ENCODE measurements at regions not wholly inside any gene's neighbourhood (a gene's known extent, or its start where the extent isn't known, plus 50 kb on each side); places are given as distances from the start of the nearest gene placed in this dataset.

DNA sequence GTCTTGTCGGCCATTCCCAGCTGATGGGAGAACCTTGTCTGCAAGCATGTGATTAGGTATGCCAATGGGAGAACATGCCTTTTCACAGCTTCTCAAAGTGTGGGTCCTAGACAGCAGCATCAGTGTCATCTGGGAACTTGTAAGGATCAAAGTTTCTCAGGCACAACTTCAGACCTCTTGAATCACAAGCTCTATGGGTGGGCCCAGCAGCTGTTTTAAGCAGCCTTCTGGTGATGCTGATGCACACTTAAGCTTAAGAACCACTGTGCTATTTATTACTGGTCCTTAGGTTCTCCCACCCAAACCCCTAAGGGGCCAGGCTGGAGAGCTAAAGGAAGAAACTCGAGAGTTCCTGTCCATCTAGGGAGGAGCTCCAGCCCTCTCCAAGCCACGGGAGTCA lies 453.9 kb upstream of the PROK2 start:
- Histone ChIP-seq H3K36me3 (ENCODE audit: control insufficient read depth, insufficient read depth, low read length) (no peaks in the 10 kb centered on the region), H3K9me3 (ENCODE audit: control insufficient read depth, low read length) (no peaks in the 10 kb centered on the region), H3K4me3 (ENCODE audit: low read length) (no peak overlapping the region), H3K4me1 (ENCODE audit: control insufficient read depth, insufficient read depth, low read length) (no peaks in the 10 kb centered on the region), H3K9ac (ENCODE audit: low read length) (no peak overlapping the region), H3K27me3 (ENCODE audit: control insufficient read depth, insufficient read depth, low read length) (no peaks in the 10 kb centered on the region)

DNA sequence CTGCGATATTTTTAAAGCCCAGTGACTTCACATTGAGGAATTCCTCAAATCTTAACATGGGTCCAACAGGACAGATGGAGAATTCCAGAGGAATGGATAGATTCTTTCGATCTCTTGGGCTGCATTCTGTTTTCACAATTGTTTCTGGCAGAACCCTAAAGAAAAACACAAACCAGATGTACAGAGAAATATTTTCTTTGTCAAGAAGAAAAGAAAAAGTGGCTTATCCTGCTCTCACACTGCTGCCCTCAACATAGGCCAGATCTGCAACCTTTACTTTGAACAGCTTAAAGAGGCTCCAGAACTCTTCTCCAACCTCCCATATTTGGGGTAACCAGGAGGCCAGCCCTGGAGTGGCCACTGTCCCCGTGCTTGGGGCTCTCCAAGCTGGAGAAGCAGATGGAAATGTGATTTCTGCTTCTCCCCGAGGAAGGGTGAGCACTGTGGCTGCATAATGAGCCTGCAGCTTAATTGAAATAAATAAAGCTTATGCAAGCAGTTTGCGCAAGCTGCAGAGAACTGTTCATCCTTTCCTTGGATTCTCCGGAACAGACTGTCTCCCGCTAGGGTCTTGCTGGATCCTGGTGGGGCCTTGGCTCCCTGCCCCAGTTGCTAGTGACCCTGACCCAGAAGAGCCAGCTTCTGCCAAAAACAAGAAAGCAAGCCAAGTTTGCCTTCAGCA lies 453.2 kb upstream of the PROK2 start:
- Histone ChIP-seq H3K9ac (ENCODE audit: low read length) (no peak overlapping the region), H3K9me3 (ENCODE audit: control insufficient read depth, low read length) (no peaks in the 10 kb centered on the region), H3K36me3 (ENCODE audit: control insufficient read depth, insufficient read depth, low read length) (no peaks in the 10 kb centered on the region), H3K4me1 (ENCODE audit: control insufficient read depth, insufficient read depth, low read length) (no peaks in the 10 kb centered on the region), H3K4me3 (ENCODE audit: low read length) (no peak overlapping the region), H3K27me3 (ENCODE audit: control insufficient read depth, insufficient read depth, low read length) (no peaks in the 10 kb centered on the region)

DNA sequence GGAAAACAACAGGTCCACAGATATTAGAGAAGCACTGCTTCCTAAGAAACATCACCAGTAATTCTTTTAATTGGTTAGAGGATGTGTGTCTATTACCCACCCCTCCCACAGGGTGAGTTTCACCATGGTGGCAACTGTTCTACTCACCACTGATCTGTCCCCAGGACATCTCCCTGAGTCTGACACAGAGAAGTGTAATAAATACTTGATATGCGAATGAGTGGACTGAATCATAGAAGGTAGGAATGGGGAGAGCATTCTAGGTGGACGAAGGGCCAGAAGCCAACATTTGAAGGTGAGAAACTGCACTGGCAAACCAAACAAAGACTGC lies 452.7 kb upstream of the PROK2 start:
- H3K9me3 ChIP-seq (ENCODE audit: control insufficient read depth, low read length) = no peaks in the 10 kb centered on the region
- H3K36me3 ChIP-seq (ENCODE audit: control insufficient read depth, insufficient read depth, low read length) = no peaks in the 10 kb centered on the region
- H3K4me1 ChIP-seq (ENCODE audit: control insufficient read depth, insufficient read depth, low read length) = no peaks in the 10 kb centered on the region
- H3K9ac ChIP-seq (ENCODE audit: low read length) = no peak overlapping the region
- no peak overlapping the region for H3K4me3 ChIP-seq (ENCODE audit: low read length)
- H3K27me3 ChIP-seq (ENCODE audit: control insufficient read depth, insufficient read depth, low read length) = no peaks in the 10 kb centered on the region

DNA sequence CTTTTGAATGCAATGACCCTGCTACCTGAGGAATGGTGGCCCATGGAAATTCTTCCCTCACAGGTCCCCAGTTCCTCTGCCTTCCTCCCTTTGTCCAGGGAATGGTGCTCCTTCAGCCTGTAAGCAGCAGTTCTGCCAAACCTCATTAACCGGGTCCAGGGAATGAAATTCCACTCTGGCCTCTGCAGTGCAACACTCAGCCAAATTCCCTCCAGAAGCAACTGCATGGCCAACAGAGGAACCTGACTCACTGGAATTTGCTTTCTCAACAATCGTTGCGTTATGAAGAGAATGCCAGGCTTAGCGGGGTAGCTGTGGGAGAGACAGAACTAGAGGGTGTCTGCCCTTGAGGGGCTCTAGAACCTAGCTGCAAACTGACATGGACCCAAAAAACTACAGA lies 449.4 kb upstream of the PROK2 start:
- Histone ChIP-seq H3K4me1 (ENCODE audit: control insufficient read depth, insufficient read depth, low read length) (no peaks in the 10 kb centered on the region), H3K36me3 (ENCODE audit: control insufficient read depth, insufficient read depth, low read length) (no peaks in the 10 kb centered on the region), H3K4me3 (ENCODE audit: low read length) (no peak overlapping the region), H3K9ac (ENCODE audit: low read length) (no peak overlapping the region), H3K9me3 (ENCODE audit: control insufficient read depth, low read length) (no peaks in the 10 kb centered on the region), H3K27me3 (ENCODE audit: control insufficient read depth, insufficient read depth, low read length) (no peaks in the 10 kb centered on the region)

DNA sequence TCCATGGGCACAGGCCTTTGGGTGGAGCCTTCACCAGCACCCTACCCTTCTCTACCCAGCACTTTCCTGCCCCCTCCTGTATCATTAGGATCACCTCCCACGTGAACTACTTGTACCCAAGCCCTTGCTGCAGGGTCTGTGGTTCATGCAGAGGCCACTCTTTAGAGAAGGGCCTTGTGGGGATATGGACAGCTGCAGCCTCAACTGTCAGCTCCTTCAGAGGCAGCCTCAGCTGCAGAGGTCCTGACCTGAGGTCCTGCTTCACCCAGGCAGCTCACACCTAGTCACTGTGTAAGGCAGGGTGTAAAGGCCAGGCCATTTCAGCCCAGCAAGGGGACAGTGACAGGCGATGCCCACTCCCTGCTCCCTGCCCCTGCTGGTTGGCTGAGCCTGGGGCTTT lies 448.6 kb upstream of the PROK2 start:
- H3K9ac ChIP-seq (ENCODE audit: low read length) = no peak overlapping the region
- H3K36me3 ChIP-seq (ENCODE audit: control insufficient read depth, insufficient read depth, low read length) = no peaks in the 10 kb centered on the region
- no peaks in the 10 kb centered on the region for H3K4me1 ChIP-seq (ENCODE audit: control insufficient read depth, insufficient read depth, low read length)
- H3K9me3 ChIP-seq (ENCODE audit: control insufficient read depth, low read length) = no peaks in the 10 kb centered on the region
- no peaks in the 10 kb centered on the region for H3K27me3 ChIP-seq (ENCODE audit: control insufficient read depth, insufficient read depth, low read length)
- H3K4me3 ChIP-seq (ENCODE audit: low read length) = no peak overlapping the region

DNA sequence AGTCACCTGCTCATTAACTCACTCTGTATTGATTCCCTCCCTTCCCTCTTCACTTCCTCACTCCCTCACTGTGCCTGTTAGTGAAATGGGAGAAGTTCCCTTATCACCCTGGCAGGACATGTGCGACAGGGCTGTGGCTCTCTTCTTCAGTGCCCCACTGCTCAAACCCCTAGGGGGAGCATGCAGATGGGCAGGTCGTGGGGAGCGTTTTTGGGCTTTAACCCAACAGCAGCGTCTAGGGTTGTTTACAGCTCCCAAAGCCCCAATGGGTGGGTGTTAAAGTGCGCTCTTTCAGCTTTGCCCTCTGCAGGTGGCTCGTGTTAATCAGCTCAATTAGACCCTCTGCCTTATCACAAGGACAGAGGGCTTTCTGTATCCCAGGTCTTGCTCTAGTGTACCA lies 447.8 kb upstream of the PROK2 start:
- Histone ChIP-seq H3K36me3 (ENCODE audit: control insufficient read depth, insufficient read depth, low read length) (no peaks in the 10 kb centered on the region), H3K4me1 (ENCODE audit: control insufficient read depth, insufficient read depth, low read length) (no peaks in the 10 kb centered on the region), H3K4me3 (ENCODE audit: low read length) (no peak overlapping the region), H3K9me3 (ENCODE audit: control insufficient read depth, low read length) (no peaks in the 10 kb centered on the region), H3K27me3 (ENCODE audit: control insufficient read depth, insufficient read depth, low read length) (no peaks in the 10 kb centered on the region), H3K9ac (ENCODE audit: low read length) (no peak overlapping the region)

DNA sequence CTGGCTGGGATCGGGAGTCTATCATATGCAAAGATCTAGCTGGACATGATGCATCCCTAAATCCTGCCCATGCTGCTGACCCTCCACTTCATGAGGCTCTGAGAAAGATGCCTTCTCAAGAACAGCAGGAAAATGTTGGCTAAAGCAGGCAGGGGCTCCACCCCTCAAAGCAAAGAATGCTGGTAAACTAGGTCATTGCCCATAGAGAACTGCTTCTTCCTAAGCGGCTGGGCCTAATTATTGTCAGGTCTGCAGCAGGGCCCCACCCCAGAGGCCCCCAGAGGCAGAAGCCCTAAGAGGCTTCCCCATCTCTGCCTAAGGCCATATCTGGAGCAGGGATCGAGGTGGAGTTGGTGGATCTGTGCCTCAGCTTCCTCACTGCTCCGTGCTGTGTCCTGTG lies 447.4 kb upstream of the PROK2 start:
- Histone ChIP-seq H3K4me1 (ENCODE audit: control insufficient read depth, insufficient read depth, low read length) (no peaks in the 10 kb centered on the region), H3K4me3 (ENCODE audit: low read length) (no peak overlapping the region), H3K9me3 (ENCODE audit: control insufficient read depth, low read length) (no peaks in the 10 kb centered on the region), H3K9ac (ENCODE audit: low read length) (no peak overlapping the region), H3K36me3 (ENCODE audit: control insufficient read depth, insufficient read depth, low read length) (no peaks in the 10 kb centered on the region), H3K27me3 (ENCODE audit: control insufficient read depth, insufficient read depth, low read length) (no peaks in the 10 kb centered on the region)

DNA sequence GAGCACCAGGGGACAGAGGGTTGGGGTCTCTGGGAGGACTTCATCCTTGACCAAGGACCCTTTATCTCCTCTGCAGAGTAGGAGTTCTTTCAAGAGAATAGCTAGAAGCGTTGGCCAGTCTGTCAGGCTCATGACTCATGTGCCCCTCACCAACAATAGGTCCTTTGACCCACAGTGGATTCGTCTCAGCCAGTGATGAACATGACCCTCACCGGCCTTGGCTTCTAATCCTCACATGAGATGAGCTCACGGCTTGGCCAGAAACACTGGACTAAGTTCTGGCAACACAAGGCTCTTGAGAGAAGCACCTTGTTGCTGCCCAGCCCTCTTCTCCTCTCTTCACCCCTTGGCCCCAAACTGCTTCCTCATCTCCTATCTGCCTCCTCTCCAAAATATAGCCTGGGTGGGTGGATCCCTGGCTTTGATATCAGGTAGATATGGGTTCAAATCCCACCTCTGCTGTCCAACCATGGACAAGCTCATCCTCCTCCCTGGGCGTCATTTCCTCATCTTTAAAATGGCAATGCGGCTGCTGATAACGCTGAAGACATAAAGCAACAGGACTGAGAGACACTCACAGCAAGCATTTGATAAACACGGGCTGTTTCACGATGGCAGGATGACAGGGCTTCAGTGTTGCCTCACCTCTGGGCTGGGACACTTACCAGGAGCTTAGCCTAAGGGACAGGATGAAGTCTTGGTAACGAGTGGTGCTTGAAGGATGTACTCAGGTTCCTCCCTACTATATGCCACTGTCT lies 446.7 kb upstream of the PROK2 start:
- no peaks in the 10 kb centered on the region for H3K36me3 ChIP-seq (ENCODE audit: control insufficient read depth, insufficient read depth, low read length)
- H3K4me1 ChIP-seq (ENCODE audit: control insufficient read depth, insufficient read depth, low read length) = no peaks in the 10 kb centered on the region
- no peaks in the 10 kb centered on the region for H3K27me3 ChIP-seq (ENCODE audit: control insufficient read depth, insufficient read depth, low read length)
- no peaks in the 10 kb centered on the region for H3K9me3 ChIP-seq (ENCODE audit: control insufficient read depth, low read length)
- no peak overlapping the region for H3K9ac ChIP-seq (ENCODE audit: low read length)
- no peak overlapping the region for H3K4me3 ChIP-seq (ENCODE audit: low read length)

DNA sequence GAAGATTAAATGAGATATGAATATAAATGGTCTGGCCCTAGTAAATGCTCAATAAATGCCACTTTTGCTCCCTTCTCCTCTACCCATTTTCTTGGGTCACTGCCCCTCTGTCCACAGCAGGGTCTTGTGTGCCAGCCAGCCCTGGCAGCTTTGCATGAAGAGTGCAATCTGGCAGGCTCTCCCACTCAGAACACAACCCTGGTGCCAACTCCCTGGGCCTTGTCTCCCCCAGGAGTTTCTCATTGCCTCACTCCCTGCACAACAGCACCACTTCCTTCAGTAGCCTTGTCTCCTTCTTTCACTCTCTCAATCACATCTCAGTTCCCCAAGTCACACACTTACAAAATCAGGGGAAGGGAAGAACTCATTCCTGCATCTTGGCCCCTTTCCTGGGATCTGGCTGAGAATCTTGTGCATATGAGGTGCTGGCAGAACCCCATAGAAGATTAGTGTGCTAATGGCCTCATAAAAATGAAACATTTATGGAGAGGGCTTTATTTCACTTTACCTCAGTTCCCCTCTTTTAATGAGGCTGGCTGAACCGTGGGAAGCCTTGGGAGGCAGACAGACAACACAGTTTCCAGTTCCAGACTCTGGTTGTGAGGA lies 445.9 kb upstream of the PROK2 start:
- no peak overlapping the region for H3K9ac ChIP-seq (ENCODE audit: low read length)
- H3K4me3 ChIP-seq (ENCODE audit: low read length) = no peak overlapping the region
- H3K9me3 ChIP-seq (ENCODE audit: control insufficient read depth, low read length) = no peaks in the 10 kb centered on the region
- H3K27me3 ChIP-seq (ENCODE audit: control insufficient read depth, insufficient read depth, low read length) = no peaks in the 10 kb centered on the region
- H3K36me3 ChIP-seq (ENCODE audit: control insufficient read depth, insufficient read depth, low read length) = no peaks in the 10 kb centered on the region
- no peaks in the 10 kb centered on the region for H3K4me1 ChIP-seq (ENCODE audit: control insufficient read depth, insufficient read depth, low read length)

DNA sequence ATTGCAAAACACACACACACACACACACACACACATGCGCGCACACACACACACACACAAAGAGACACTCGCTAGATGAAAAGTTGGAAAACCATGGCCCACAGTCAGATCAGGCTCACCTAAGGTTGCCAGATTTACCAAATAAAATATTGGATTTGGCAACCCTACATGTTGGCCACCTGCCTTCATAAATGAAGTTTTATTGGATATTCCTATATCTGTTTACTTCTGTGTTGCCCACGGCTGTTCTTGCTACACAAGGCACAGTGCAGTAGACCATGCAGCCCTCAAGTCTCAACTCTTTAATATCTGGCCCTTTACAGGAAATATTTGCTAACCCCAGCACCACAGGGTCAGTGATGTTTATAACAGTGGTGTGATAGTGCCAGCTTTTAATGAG lies 445.0 kb upstream of the PROK2 start:
- Histone ChIP-seq H3K36me3 (ENCODE audit: control insufficient read depth, insufficient read depth, low read length) (no peaks in the 10 kb centered on the region), H3K27me3 (ENCODE audit: control insufficient read depth, insufficient read depth, low read length) (no peaks in the 10 kb centered on the region), H3K4me3 (ENCODE audit: low read length) (no peak overlapping the region), H3K9me3 (ENCODE audit: control insufficient read depth, low read length) (no peaks in the 10 kb centered on the region), H3K4me1 (ENCODE audit: control insufficient read depth, insufficient read depth, low read length) (no peaks in the 10 kb centered on the region), H3K9ac (ENCODE audit: low read length) (no peak overlapping the region)

DNA sequence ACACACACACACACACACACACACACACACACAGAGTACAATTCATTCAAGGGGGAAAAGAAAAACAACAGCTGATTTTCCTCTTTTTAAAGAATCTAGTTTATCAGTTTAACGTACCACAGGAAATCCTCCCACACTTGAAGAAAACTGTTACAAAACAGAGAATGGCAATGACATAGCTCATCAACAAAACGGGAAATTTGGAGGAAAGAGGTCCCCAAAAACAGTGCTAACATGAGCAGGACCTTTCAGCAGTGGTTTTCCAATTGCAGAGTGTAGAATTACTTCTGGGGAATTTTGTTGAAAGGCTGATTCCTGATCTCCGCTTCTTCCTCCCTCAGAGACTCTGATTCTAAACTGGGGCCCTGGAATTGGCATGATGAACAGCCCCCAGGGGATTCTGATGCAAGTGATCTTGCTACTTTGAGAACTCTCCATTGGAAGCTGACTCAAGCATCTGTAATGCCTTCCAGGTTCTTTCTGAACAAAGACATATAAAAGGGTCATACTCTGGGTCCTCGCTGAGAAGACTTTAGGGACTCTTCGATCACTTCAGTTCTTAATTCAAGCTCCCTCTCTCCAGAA lies 442.6 kb upstream of the PROK2 start:
- Histone ChIP-seq H3K4me1 (ENCODE audit: control insufficient read depth, insufficient read depth, low read length) (no peaks in the 10 kb centered on the region), H3K27me3 (ENCODE audit: control insufficient read depth, insufficient read depth, low read length) (no peaks in the 10 kb centered on the region), H3K9ac (ENCODE audit: low read length) (no peak overlapping the region), H3K36me3 (ENCODE audit: control insufficient read depth, insufficient read depth, low read length) (no peaks in the 10 kb centered on the region), H3K9me3 (ENCODE audit: control insufficient read depth, low read length) (peaks cover 7% of the 10 kb centered on the region), H3K4me3 (ENCODE audit: low read length) (no peak overlapping the region)

DNA sequence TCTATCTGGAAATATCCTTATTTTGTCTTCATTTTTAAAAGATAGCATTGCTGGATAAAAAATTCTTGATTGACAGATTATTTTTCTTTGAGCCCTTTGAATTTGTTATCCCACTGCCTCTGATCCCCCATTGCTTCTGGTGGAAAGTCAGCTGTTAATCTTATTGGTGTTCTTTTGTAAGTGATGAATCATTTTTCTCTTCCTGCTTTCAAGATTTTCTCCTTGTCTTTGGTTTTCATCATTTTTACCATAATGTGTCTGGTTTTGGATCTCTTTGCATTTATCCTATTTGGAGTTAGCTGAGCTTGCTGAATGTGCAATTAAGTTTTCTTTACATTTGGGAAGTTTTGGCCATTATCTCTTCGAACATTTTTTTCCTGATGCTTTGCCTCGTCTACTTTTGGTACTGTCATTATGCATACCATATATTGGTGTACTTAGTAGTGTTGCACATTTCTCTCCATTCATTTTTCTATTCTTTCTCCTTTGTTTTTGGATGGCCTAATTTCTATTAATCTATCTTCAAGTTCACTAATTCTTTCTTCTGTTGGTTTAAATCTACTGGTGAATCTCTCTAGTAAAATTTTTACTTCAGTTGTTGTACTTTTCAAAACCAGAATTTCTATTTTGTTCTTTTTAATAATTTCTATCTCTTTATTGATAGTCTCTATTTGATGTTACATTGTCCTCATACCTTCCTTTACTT lies 440.0 kb upstream of the PROK2 start:
- H3K9me3 ChIP-seq (ENCODE audit: control insufficient read depth, low read length) = peaks cover 7% of the 10 kb centered on the region
- no peaks in the 10 kb centered on the region for H3K27me3 ChIP-seq (ENCODE audit: control insufficient read depth, insufficient read depth, low read length)
- H3K9ac ChIP-seq (ENCODE audit: low read length) = no peak overlapping the region
- no peak overlapping the region for H3K4me3 ChIP-seq (ENCODE audit: low read length)
- no peaks in the 10 kb centered on the region for H3K4me1 ChIP-seq (ENCODE audit: control insufficient read depth, insufficient read depth, low read length)
- H3K36me3 ChIP-seq (ENCODE audit: control insufficient read depth, insufficient read depth, low read length) = no peaks in the 10 kb centered on the region

All from mucosa of stomach (tissue), 1 donor.